ENCODE measurements at regions not wholly inside any gene's neighbourhood (a gene's known extent, or its start where the extent isn't known, plus 50 kb on each side); places are given as distances from the start of the nearest gene placed in this dataset.

DNA sequence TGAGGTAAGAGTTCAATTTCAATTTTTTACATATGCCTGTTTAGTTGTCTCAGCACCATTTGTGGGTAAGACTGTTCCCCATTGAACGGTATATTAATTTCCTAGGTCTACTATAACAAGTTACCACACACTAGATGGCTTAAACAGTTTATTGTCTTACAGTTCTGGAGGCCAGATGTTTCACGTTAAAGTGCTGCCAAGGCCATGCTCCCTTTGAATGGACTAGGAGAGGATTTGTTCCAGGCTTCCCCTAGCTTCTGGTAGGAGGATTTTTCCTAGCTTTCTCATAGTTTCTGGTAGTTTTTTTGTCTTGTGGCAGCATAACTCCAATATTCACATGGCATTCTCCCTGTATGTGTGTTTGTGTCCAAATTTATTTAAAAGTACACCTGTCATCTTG is 149.3 kb upstream of the CYSLTR1 start:
- TF ChIP-seq MAX (IDR thresholded peaks at IDR 0.05) (no peak), SP1 (IDR thresholded peaks at IDR 0.05) (no peak), YY1 (IDR thresholded peaks at IDR 0.05) (no peak), REST (IDR thresholded peaks at IDR 0.05) (no peak), GABPA (IDR thresholded peaks at IDR 0.05 in 1 of 2, conservative IDR thresholded peaks at IDR 0.05 in 1 of 2) (no peak)
- TF ChIP-seq, protein P1, sequence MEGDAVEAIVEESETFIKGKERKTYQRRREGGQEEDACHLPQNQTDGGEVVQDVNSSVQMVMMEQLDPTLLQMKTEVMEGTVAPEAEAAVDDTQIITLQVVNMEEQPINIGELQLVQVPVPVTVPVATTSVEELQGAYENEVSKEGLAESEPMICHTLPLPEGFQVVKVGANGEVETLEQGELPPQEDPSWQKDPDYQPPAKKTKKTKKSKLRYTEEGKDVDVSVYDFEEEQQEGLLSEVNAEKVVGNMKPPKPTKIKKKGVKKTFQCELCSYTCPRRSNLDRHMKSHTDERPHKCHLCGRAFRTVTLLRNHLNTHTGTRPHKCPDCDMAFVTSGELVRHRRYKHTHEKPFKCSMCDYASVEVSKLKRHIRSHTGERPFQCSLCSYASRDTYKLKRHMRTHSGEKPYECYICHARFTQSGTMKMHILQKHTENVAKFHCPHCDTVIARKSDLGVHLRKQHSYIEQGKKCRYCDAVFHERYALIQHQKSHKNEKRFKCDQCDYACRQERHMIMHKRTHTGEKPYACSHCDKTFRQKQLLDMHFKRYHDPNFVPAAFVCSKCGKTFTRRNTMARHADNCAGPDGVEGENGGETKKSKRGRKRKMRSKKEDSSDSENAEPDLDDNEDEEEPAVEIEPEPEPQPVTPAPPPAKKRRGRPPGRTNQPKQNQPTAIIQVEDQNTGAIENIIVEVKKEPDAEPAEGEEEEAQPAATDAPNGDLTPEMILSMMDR (IDR thresholded peaks at IDR 0.05; ENCODE audit: low read depth, low read length, missing input control): no peak

Data from liver (tissue), 3 donors.